ENCODE measurements at regions not wholly inside any gene's neighbourhood (a gene's known extent, or its start where the extent isn't known, plus 50 kb on each side); places are given as distances from the start of the nearest gene placed in this dataset.

- TF ChIP-seq CTCF (IDR thresholded peaks at IDR 0.05; ENCODE audit: low read length) (no peak), EZH2 (IDR thresholded peaks at IDR 0.05; ENCODE audit: borderline replicate concordance, low read length) (no peak)
These were observed 53.7 kb upstream of the ABCA1 start for GRCh38 chr9:104981543-104982129.
